NB4 (cell line): ENCODE measurements at regions not wholly inside any gene's neighbourhood (a gene's known extent, or its start where the extent isn't known, plus 50 kb on each side); places are given as distances from the start of the nearest gene placed in this dataset.

Experiments
- CTCF ChIP-seq: IDR thresholded peaks from one replicate; pipeline ENCODE4 v1.5.1; 2012; ENCODE audit warnings: low read depth, low read length
- MAX ChIP-seq: IDR thresholded peaks from 2 replicates; pipeline ENCODE4 v1.6.1; 2011; ENCODE audit warnings: low read depth, low read length
- MYC ChIP-seq: IDR thresholded peaks from 2 replicates; pipeline ENCODE4 v1.6.1; 2011; ENCODE audit warnings: low read depth, low read length
- POLR2A ChIP-seq: IDR thresholded peaks from 2 replicates; pipeline ENCODE4 v1.6.1; 2011; ENCODE audit warnings: mild to moderate bottlenecking; ENCODE audit not compliant: insufficient read length; ENCODE audit errors: extremely low read depth

GRCh38 chr2:82165377-82165776, 1860.8 kb upstream of the LRRTM1 start:
- TF ChIP-seq CTCF (no peak), POLR2A (no peak), MAX (no peak), MYC (no peak)
